Caco-2 (cell line): ENCODE measurements at regions not wholly inside any gene's neighbourhood (a gene's known extent, or its start where the extent isn't known, plus 50 kb on each side); places are given as distances from the start of the nearest gene placed in this dataset.

Experiments
- BruUV-seq: library from RNA; stranded (reverse); fragments of 400-500 nt; replicated peaks from 2 replicates; lab custom pipeline; 2021; lab: Mats Ljungman, UMichigan
- CTCF ChIA-PET: fragments of 300-600 bp; sonication (Branson Sonifier 250); formaldehyde crosslinking; loops from one replicate; lab custom pipeline; 2022; ENCODE audit warnings: antibody characterized with exemption; lab: Charles Lee
- POLR2A ChIA-PET: fragments of 300-600 bp; sonication (Branson Sonifier 250); formaldehyde crosslinking; loops from one replicate; lab custom pipeline; 2022; ENCODE audit warnings: antibody characterized with exemption; lab: Charles Lee
- DNase-seq, 2 experiments: peaks; one replicate each; pipeline versions ENCODE4 v3.0.0 to v3.0.0-alpha.2; 2020 to 2022
- H3K27me3 ChIP-seq: replicated peaks from 2 replicates; pipeline ENCODE4 v1.6.0; 2011; ENCODE audit warnings: low read length; ENCODE audit not compliant: control insufficient read depth, insufficient read depth
- H3K36me3 ChIP-seq: 2 replicates; pipeline ENCODE4 v1.5.1; 2011; ENCODE audit warnings: low read length; ENCODE audit not compliant: control insufficient read depth, insufficient read depth
- H3K4me1 ChIP-seq: fragments of 250-450 bp; sonication (Bioruptor Pico); 2 replicates; pipeline ENCODE4 v1.5.1; 2020; ENCODE audit warnings: mild to moderate bottlenecking
- H3K4me3 ChIP-seq: 2 replicates; pipeline ENCODE4 v1.5.1; 2011; ENCODE audit warnings: low read depth, mild to moderate bottlenecking, control low read depth, low read length
- H3K9me3 ChIP-seq: fragments of 250-450 bp; sonication (Bioruptor Pico); 2 replicates; pipeline ENCODE4 v1.5.1; 2020; ENCODE audit warnings: mild to moderate bottlenecking, moderate library complexity
- H3K27ac Mint-ChIP-seq: one replicate; pipeline ENCODE4 v1.8.0; 2022; ENCODE audit warnings: mixed read lengths; ENCODE audit not compliant: unreplicated experiment
- H3K27me3 Mint-ChIP-seq: one replicate; pipeline ENCODE4 v1.8.0; 2022; ENCODE audit warnings: mixed read lengths; ENCODE audit not compliant: insufficient read depth, unreplicated experiment
- H3K36me3 Mint-ChIP-seq: one replicate; pipeline ENCODE4 v1.8.0; 2022; ENCODE audit warnings: mild to moderate bottlenecking, mixed read lengths; ENCODE audit not compliant: insufficient read depth, unreplicated experiment
- H3K4me1 Mint-ChIP-seq: one replicate; pipeline ENCODE4 v1.8.0; 2022; ENCODE audit warnings: low read depth, mixed read lengths; ENCODE audit not compliant: unreplicated experiment
- H3K4me3 Mint-ChIP-seq: one replicate; pipeline ENCODE4 v1.8.0; 2022; ENCODE audit warnings: mild to moderate bottlenecking, moderate library complexity, mixed read lengths; ENCODE audit not compliant: unreplicated experiment
- H3K9me3 Mint-ChIP-seq: one replicate; pipeline ENCODE4 v1.8.0; 2022; ENCODE audit warnings: mixed read lengths; ENCODE audit not compliant: unreplicated experiment
- CTCF ChIP-seq, 2 experiments: fragments of 200-600 bp in 1 of 2; IDR thresholded peaks; 1 replicate in 1 of 2; 2 replicates in 1 of 2; pipeline versions ENCODE4 v1.5.1 to v1.8.0; 2011 to 2022; ENCODE audit warnings: antibody characterized with exemption in 1 of 2, control low read depth in 1 of 2, inconsistent platforms in 1 of 2, low read depth in 1 of 2, low read length in 1 of 2, mild to moderate bottlenecking in 1 of 2, moderate library complexity in 1 of 2; ENCODE audit not compliant: insufficient read depth in 1 of 2, severe bottlenecking in 1 of 2, unreplicated experiment in 1 of 2
- intact Hi-C: fragments of 100-400 bp; cut with micrococcal nuclease; formaldehyde crosslinking; loops from one replicate; pipeline ENCODE4 v1.10.0; 2022; ENCODE audit not compliant: unreplicated experiment

DNA sequence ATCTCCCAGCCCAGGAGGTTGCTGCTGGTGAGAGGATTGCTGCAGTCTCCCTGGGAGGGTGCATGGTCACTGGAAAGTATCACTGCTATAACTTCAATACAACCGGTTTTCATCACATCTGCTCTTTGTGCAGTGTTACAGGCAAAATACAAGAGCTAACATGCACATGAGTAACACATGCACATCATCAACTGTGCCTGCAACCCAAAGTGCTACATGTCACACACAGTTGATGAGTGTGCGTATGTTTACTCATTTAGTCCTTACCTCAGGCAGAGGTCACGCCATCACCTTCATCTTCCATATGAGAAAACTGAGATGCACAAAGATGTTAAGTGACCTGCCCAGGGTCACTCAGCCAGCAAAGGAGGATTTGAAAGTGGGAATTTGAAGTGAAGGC is 277.7 kb downstream of the FAM72C start:
- Histone ChIP-seq H3K27me3 (no peaks in the 10 kb centered on the region), H3K36me3 (no peaks in the 10 kb centered on the region), H3K4me1 (no peaks in the 10 kb centered on the region), H3K9me3 (no peaks in the 10 kb centered on the region), H3K4me3 (no peak overlapping the region)
- ChIA-PET POLR2A (no interaction called here), CTCF (no interaction called here)
- no peaks in the 10 kb centered on the region for H3K27me3 Mint-ChIP-seq
- no peak overlapping the region for H3K4me3 Mint-ChIP-seq
- H3K27ac Mint-ChIP-seq: no peak overlapping the region
- no peaks in the 10 kb centered on the region for H3K9me3 Mint-ChIP-seq
- no peaks in the 10 kb centered on the region for H3K36me3 Mint-ChIP-seq
- TF ChIP-seq CTCF (IDR thresholded peaks at IDR 0.05; ENCODE audit: insufficient read depth in 1 of 2, low read depth in 1 of 2, low read length in 1 of 2, severe bottlenecking in 1 of 2, unreplicated experiment in 1 of 2): no peak
- DNase-seq: no peak
- no TSS peak for BruUV-seq
- intact Hi-C loops: no loop called here
- H3K4me1 Mint-ChIP-seq: no peaks in the 10 kb centered on the region

DNA sequence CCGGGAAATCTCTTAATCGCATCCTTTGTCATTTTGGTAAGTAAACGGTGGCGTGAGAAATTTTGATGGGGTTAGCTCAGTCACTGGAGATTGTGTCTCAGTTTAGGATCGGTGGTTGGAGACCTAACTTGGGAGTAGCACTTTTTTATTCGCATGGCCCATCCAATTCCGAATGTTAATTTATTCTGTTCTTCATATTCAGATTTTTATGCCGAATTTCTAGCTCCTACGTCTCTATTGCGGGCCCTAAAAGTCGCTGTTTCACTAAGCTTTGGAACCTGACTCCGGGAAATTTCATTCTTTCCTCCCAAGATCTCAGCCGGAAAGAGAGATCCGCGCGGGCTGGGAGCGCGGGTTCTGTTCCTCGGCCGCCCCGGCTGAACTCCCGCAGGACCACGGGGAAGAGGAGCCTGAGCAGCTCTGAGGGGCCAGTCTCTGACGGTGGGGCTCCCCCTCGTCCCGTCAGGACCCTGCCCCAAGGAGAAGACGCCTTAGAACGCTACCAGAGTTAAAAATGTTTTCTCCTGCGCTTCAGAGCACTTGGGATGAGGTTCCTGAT is 279.7 kb downstream of the FAM72C start:
- no peak for TF ChIP-seq CTCF (IDR thresholded peaks at IDR 0.05; ENCODE audit: insufficient read depth in 1 of 2, low read depth in 1 of 2, low read length in 1 of 2, severe bottlenecking in 1 of 2, unreplicated experiment in 1 of 2)
- H3K9me3 Mint-ChIP-seq: no peaks in the 10 kb centered on the region
- CTCF ChIA-PET: no interaction called here
- no peaks in the 10 kb centered on the region for H3K4me1 ChIP-seq
- H3K27ac Mint-ChIP-seq: no peak overlapping the region
- no peak for DNase-seq
- no peak overlapping the region for H3K4me3 Mint-ChIP-seq
- H3K4me1 Mint-ChIP-seq: no peaks in the 10 kb centered on the region
- POLR2A ChIA-PET: no interaction called here
- intact Hi-C loops: no loop called here
- H3K27me3 ChIP-seq: no peaks in the 10 kb centered on the region
- H3K36me3 Mint-ChIP-seq: no peaks in the 10 kb centered on the region
- BruUV-seq: no TSS peak
- H3K27me3 Mint-ChIP-seq: no peaks in the 10 kb centered on the region
- no peaks in the 10 kb centered on the region for H3K36me3 ChIP-seq
- no peak overlapping the region for H3K4me3 ChIP-seq
- H3K9me3 ChIP-seq: no peaks in the 10 kb centered on the region

- ChIA-PET POLR2A (no interaction called here), CTCF (no interaction called here)
- Mint-ChIP-seq H3K27me3 (no peaks in the 10 kb centered on the region), H3K9me3 (no peaks in the 10 kb centered on the region), H3K4me1 (no peaks in the 10 kb centered on the region), H3K4me3 (no peak overlapping the region), H3K36me3 (no peaks in the 10 kb centered on the region), H3K27ac (no peak overlapping the region)
- Histone ChIP-seq H3K4me1 (no peaks in the 10 kb centered on the region), H3K9me3 (no peaks in the 10 kb centered on the region), H3K4me3 (no peak overlapping the region), H3K27me3 (no peaks in the 10 kb centered on the region), H3K36me3 (no peaks in the 10 kb centered on the region)
- DNase-seq: no peak
- no TSS peak for BruUV-seq
- intact Hi-C loops: no loop called here
- TF ChIP-seq CTCF (IDR thresholded peaks at IDR 0.05; ENCODE audit: insufficient read depth in 1 of 2, low read depth in 1 of 2, low read length in 1 of 2, severe bottlenecking in 1 of 2, unreplicated experiment in 1 of 2): no peak
These were observed 280.3 kb downstream of the FAM72C start for GRCh38 chr1:143691400-143691891.
